K562 (cell line): ENCODE measurements at regions not wholly inside any gene's neighbourhood (a gene's known extent, or its start where the extent isn't known, plus 50 kb on each side); places are given as distances from the start of the nearest gene placed in this dataset.
A peak's percentile ranks its signal among the peaks of the same experiment; 100 is the strongest.

ENCODE experiments used
- BCOR ChIP-seq: fragments of 450-650 bp; IDR thresholded peaks from 2 replicates; pipeline ENCODE4 v1.6.1; 2016
- BHLHE40 ChIP-seq: IDR thresholded peaks from 2 replicates; pipeline ENCODE4 v1.6.1; 2011; ENCODE audit warnings: low read length, improper control_type of control experiment
- CBX2 ChIP-seq: fragments of 200-600 bp; sonication (generic); IDR thresholded peaks from one replicate; pipeline ENCODE4 v1.6.1; 2012; ENCODE audit warnings: mild to moderate bottlenecking, low read length, inconsistent platforms; ENCODE audit not compliant: insufficient read depth, poor library complexity, severe bottlenecking
- CREB1 ChIP-seq, 2 experiments: sonication (generic) in 1 of 2; formaldehyde crosslinking in 1 of 2; IDR thresholded peaks; 2 replicates each; pipeline versions ENCODE4 v1.6.1 to v1.8.0; 2012 to 2022; ENCODE audit warnings: inconsistent platforms in 1 of 2, mild to moderate bottlenecking in 1 of 2, missing genetic modification reagents in 1 of 2, moderate library complexity in 1 of 2
- CREBBP ChIP-seq: IDR thresholded peaks from one replicate; pipeline ENCODE4 v1.6.1; 2012; ENCODE audit warnings: low read depth, mild to moderate bottlenecking, control low read depth, inconsistent platforms, low read length
- ETV1 ChIP-seq: fragments of 450-650 bp; conservative IDR thresholded peaks from 2 replicates; pipeline ENCODE4 v1.6.1; 2016; ENCODE audit warnings: missing genetic modification characterization, control low read depth, low read depth, missing compliant biosample characterization
- FOSL1 ChIP-seq: fragments of 200-800 bp; sonication (Bioruptor generic); conservative IDR thresholded peaks from 2 replicates; pipeline ENCODE4 v1.6.1; 2016; ENCODE audit warnings: missing genetic modification characterization, missing compliant biosample characterization
- HIVEP1 ChIP-seq: fragments of 250-450 bp; sonication (Bioruptor Pico); IDR thresholded peaks from 2 replicates; pipeline ENCODE4 v1.4.0; 2020; ENCODE audit warnings: mild to moderate bottlenecking
- MYNN ChIP-seq, 2 experiments: sonication (generic); formaldehyde crosslinking in 1 of 2; IDR thresholded peaks; 2 replicates each; pipeline versions ENCODE4 v1.5.0 to v1.6.1; 2016 to 2020; ENCODE audit warnings: antibody characterized with exemption in 1 of 2, missing genetic modification reagents in 1 of 2
- NUFIP1 ChIP-seq: fragments of 450-650 bp; IDR thresholded peaks from 2 replicates; pipeline ENCODE4 v1.6.1; 2018; ENCODE audit not compliant: partially characterized antibody
- POU5F1 ChIP-seq: fragments of 150-350 bp; IDR thresholded peaks from 2 replicates; pipeline ENCODE4 v1.6.1; 2014; ENCODE audit warnings: borderline replicate concordance, low read length, low read depth, mild to moderate bottlenecking; ENCODE audit not compliant: partially characterized antibody
- PURB ChIP-seq: sonication (generic); formaldehyde crosslinking; IDR thresholded peaks from 2 replicates; pipeline ENCODE4 v1.9.0; 2021; ENCODE audit warnings: low read depth, mild to moderate bottlenecking, missing genetic modification reagents
- SUPT5H ChIP-seq: fragments of 450-650 bp; IDR thresholded peaks from 2 replicates; pipeline ENCODE4 v1.6.1; 2016
- TAF1 ChIP-seq: IDR thresholded peaks from 2 replicates; pipeline ENCODE4 v1.6.1; 2011; ENCODE audit warnings: mild to moderate bottlenecking, low read length, moderate library complexity; ENCODE audit not compliant: insufficient read depth, control insufficient read depth, severe bottlenecking; ENCODE audit errors: extremely low read depth
- TARDBP ChIP-seq: fragments of 450-650 bp; IDR thresholded peaks from 2 replicates; pipeline ENCODE4 v1.6.1; 2016
- TCF3 ChIP-seq: sonication (generic); formaldehyde crosslinking; IDR thresholded peaks from 2 replicates; pipeline ENCODE4 v1.4.0; 2020; ENCODE audit warnings: mild to moderate bottlenecking, missing genetic modification reagents
- ZNF124 ChIP-seq: sonication (generic); formaldehyde crosslinking; IDR thresholded peaks from 2 replicates; pipeline ENCODE4 v1.8.1; 2022; ENCODE audit warnings: missing genetic modification reagents
- ZNF24 ChIP-seq: fragments of 450-650 bp; IDR thresholded peaks from 2 replicates; pipeline ENCODE4 v1.6.1; 2016
- ZNF354B ChIP-seq: fragments of 250-450 bp; sonication (Bioruptor Pico); IDR thresholded peaks from 2 replicates; pipeline ENCODE4 v1.4.0; 2020
- ZNF561 ChIP-seq: fragments of 450-650 bp; formaldehyde crosslinking; conservative IDR thresholded peaks from 2 replicates; pipeline ENCODE4 v1.4.0; 2020; ENCODE audit warnings: mild to moderate bottlenecking, moderate library complexity
- TF ChIP-seq, protein P1 (sequence below): fragments of 250-450 bp; sonication (Bioruptor Pico); IDR thresholded peaks from 2 replicates; pipeline ENCODE4 v1.5.0; 2021; ENCODE audit warnings: mild to moderate bottlenecking, moderate library complexity
- TF ChIP-seq, protein P2 (sequence below): fragments of 250-450 bp; sonication (Bioruptor Pico); IDR thresholded peaks from 2 replicates; pipeline ENCODE4 v1.9.0; 2021; ENCODE audit warnings: mild to moderate bottlenecking, inconsistent platforms

DNA sequence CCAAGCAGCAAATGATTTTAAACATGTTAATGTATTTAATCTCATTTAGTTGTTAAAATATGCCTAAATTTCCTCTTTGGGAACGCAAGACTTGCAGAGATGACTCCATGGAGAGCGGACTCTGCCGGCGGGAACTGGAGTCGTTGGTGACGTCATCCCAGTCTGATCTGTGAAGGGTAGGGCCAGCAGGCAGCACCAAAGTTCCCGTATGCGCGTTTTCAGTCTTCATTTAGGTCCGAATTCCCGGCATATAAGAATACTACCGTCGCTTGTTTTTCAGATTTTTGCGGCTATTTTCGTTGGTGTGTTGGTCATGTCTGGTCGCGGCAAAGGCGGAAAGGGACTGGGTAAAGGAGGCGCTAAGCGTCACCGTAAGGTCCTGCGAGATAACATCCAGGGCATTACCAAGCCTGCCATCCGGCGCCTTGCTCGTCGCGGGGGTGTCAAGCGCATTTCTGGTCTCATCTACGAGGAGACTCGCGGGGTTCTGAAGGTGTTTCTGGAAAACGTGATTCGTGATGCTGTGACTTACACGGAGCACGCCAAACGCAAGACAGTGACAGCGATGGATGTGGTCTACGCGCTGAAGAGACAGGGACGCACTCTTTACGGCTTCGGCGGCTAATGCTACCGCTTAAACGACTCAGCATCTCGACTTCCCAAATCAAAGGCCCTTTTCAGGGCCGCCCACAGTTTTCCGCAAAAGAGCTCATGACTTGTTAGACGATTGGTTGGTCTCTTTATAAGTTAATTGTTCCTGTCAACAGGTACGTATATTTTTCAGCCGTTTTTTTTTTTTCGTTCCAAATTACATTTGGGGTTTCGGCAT is 117.3 kb downstream of the HFE start (continued):
- TF ChIP-seq CREB1 (IDR thresholded peaks at IDR 0.05) (peak; percentile 86), CREB1 (CRISPR knock-in tag; IDR thresholded peaks at IDR 0.05) (peak; percentile 89), BHLHE40 (peak; percentile 89), ZNF124 (CRISPR knock-in tag) (no peak), SUPT5H (peak; percentile 99), TARDBP (no peak; the same call in none of the 2 replicates), ZNF354B (CRISPR knock-in tag) (no peak), TCF3 (CRISPR knock-in tag) (peak; percentile 74), ZNF561 (CRISPR knock-in tag) (no peak), HIVEP1 (CRISPR knock-in tag) (peak; percentile 10; the same call in 1 of the 2 replicates), TAF1 (peak; percentile 94), ZNF24 (no peak; the same call in 1 of the 2 replicates), CREBBP (no peak), FOSL1 (tag) (peak; percentile 90), MYNN (IDR thresholded peaks at IDR 0.05) (peak; percentile 88; the same call in 1 of the 2 replicates), MYNN (CRISPR knock-in tag; IDR thresholded peaks at IDR 0.05) (no peak), PURB (CRISPR knock-in tag) (no peak), BCOR (no peak; the same call in 1 of the 2 replicates), NUFIP1 (no peak), POU5F1 (peak; percentile 19), CBX2 (no peak), ETV1 (tag) (peak; percentile 50)
- TF ChIP-seq, protein P1, sequence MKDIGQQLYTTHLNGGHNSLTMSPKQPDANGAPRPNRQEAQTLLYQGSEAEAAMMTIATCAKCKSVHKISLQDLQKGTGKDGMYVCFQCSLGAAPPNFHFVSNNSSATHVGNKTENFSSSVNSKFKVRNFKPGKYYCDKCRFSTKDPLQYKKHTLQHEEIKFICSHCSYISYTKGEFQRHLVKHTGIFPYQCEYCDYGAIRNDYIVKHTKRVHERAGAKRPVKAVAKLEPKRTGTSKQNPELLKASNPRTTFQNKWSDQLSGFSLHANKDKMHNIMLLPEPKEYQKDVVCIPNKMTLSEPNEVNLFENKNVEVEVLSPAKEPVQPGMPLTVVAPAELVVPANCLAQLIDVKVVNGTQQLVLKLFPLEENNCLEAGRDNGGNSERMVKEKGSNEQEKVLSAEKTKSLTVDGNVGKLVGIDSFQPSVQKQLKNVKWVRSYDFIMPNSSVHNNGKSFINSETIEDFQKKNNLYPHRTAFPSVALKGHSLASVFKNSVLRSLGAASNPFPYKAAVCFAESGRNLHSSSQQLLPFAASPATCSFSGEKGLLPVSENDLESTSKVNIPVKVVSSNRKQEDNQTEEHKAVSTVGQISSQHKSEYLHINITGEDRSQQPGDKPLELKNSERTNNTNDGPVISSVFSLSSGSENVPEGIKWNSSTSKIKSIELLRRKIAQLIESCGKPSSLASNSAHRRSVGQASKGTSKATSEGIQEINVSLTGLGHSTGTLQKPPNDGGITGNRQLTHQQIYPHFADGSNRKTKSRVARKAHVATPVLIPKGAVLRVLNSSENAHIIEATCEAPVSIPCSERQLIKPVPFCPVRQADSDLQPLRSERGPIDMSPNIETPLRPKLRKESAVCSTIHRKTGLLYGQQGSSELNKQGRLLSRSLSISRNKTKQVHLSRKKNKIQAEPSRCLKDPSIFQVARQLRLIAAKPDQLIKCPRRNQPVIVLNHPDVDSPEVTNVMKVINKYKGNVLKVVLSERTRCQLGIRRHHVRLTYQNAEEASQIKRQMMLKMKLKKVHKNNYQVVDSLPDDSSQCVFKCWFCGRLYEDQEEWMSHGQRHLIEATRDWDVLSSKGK (CRISPR knock-in tag): peak; percentile 11; the same call in 1 of the 2 replicates
- TF ChIP-seq, protein P2, sequence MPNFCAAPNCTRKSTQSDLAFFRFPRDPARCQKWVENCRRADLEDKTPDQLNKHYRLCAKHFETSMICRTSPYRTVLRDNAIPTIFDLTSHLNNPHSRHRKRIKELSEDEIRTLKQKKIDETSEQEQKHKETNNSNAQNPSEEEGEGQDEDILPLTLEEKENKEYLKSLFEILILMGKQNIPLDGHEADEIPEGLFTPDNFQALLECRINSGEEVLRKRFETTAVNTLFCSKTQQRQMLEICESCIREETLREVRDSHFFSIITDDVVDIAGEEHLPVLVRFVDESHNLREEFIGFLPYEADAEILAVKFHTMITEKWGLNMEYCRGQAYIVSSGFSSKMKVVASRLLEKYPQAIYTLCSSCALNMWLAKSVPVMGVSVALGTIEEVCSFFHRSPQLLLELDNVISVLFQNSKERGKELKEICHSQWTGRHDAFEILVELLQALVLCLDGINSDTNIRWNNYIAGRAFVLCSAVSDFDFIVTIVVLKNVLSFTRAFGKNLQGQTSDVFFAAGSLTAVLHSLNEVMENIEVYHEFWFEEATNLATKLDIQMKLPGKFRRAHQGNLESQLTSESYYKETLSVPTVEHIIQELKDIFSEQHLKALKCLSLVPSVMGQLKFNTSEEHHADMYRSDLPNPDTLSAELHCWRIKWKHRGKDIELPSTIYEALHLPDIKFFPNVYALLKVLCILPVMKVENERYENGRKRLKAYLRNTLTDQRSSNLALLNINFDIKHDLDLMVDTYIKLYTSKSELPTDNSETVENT (CRISPR knock-in tag): peak; percentile 89
